ENCODE measurements at regions not wholly inside any gene's neighbourhood (a gene's known extent, or its start where the extent isn't known, plus 50 kb on each side); places are given as distances from the start of the nearest gene placed in this dataset.

GRCh38 chr1:209506101-209506500 is 77.4 kb upstream of the CAMK1G start:
- no peak for DNase-seq

GRCh38 chr1:209509039-209509438 is 74.5 kb upstream of the CAMK1G start:
- DNase-seq, result no peak

GRCh38 chr1:209510063-209510462 is 73.5 kb upstream of the CAMK1G start:
- DNase-seq, result no peak

- DNase-seq, result no peak
These were observed 72.3 kb upstream of the CAMK1G start for GRCh38 chr1:209511169-209511568.

- DNase-seq, result no peak
These were observed 70.7 kb upstream of the CAMK1G start for GRCh38 chr1:209512821-209513220.

- peak; percentile 6 for DNase-seq
These were observed 70.3 kb upstream of the CAMK1G start for GRCh38 chr1:209513226-209513625.

- no peak for DNase-seq
These were observed 66.5 kb upstream of the CAMK1G start for GRCh38 chr1:209516771-209517680.

GRCh38 chr1:209517681-209518050 is 65.8 kb upstream of the CAMK1G start:
- no peak for DNase-seq

- no peak for DNase-seq
These were observed 63.7 kb upstream of the CAMK1G start for GRCh38 chr1:209519786-209520185.

GRCh38 chr1:209522826-209523225 is 60.7 kb upstream of the CAMK1G start:
- DNase-seq, result no peak

GRCh38 chr1:209526137-209526536 is 57.4 kb upstream of the CAMK1G start:
- DNase-seq, result no peak

- DNase-seq, result no peak
These were observed 56.1 kb upstream of the CAMK1G start for GRCh38 chr1:209527372-209527771.

GRCh38 chr1:209527993-209528717 is 55.4 kb upstream of the CAMK1G start:
- no peak for DNase-seq

- DNase-seq, result no peak
These were observed 54.3 kb upstream of the CAMK1G start for GRCh38 chr1:209529233-209529632.

- no peak for DNase-seq
These were observed 52.5 kb upstream of the CAMK1G start for GRCh38 chr1:209531006-209531405.

GRCh38 chr1:209531549-209531948 is 52.0 kb upstream of the CAMK1G start:
- no peak for DNase-seq
